GM12878 (cell line): ENCODE measurements at regions not wholly inside any gene's neighbourhood (a gene's known extent, or its start where the extent isn't known, plus 50 kb on each side); places are given as distances from the start of the nearest gene placed in this dataset.

ENCODE experiments used
- ATAC-seq: fragments of 200-7000 bp; cut with Tn5 transposase; 3 replicates; pipeline ENCODE4 v1.9.1; 2020; ENCODE audit warnings: mild to moderate bottlenecking, moderate library complexity
- BruUV-seq: library from RNA; stranded (reverse); fragments of 400-500 nt; replicated peaks from 2 replicates; lab custom pipeline; 2021; lab: Mats Ljungman, UMichigan
- CTCF ChIA-PET: fragments of 300-600 bp; sonication (Branson Sonifier 250); formaldehyde crosslinking; extraction: SDS; loops from one replicate; lab custom pipeline; 2021; ENCODE audit warnings: inconsistent platforms; lab: Yijun Ruan, JAX
- POLR2A ChIA-PET: fragments of 350-600 bp; formaldehyde crosslinking; extraction: SDS; loops from one replicate; lab custom pipeline; 2021; ENCODE audit warnings: inconsistent platforms; lab: Charles Lee
- RAD21 ChIA-PET: fragments of 300-600 bp; sonication (Branson Sonifier 250); formaldehyde crosslinking; loops from one replicate; lab custom pipeline; 2023; ENCODE audit warnings: antibody characterized with exemption; ENCODE audit not compliant: unreplicated experiment; lab: Charles Lee
- SMC1A ChIA-PET: fragments of 300-600 bp; sonication (Branson Sonifier 250); formaldehyde crosslinking; loops from one replicate; lab custom pipeline; 2023; ENCODE audit not compliant: unreplicated experiment, uncharacterized antibody; lab: Charles Lee
- DNase-seq: peaks from one replicate; pipeline ENCODE4 v3.0.0-alpha.2; 2011; ENCODE audit warnings: low read depth, low spot score
- FAIRE-seq: peaks from 3 replicates; lab custom pipeline; 2011; peaks lifted over from hg19 to GRCh38; lab: Jason Lieb, UNC
- H2AFZ ChIP-seq: 2 replicates; pipeline ENCODE4 v1.6.0; 2011; ENCODE audit warnings: low read depth, low read length, control low read depth; ENCODE audit not compliant: control insufficient read depth
- H3K27ac ChIP-seq: 2 replicates; pipeline ENCODE4 v1.5.1; 2011; ENCODE audit warnings: control low read depth; ENCODE audit not compliant: control insufficient read depth, insufficient read depth
- H3K27me3 ChIP-seq, 2 experiments: replicated peaks in 1 of 2; 2 replicates each; pipeline versions ENCODE4 v1.6.0 to v1.6.1; 2011; ENCODE audit warnings: low read length in 1 of 2; ENCODE audit not compliant: control insufficient read depth in 2 of 2, insufficient read depth in 2 of 2
- H3K36me3 ChIP-seq, 2 experiments: 2 replicates each; pipeline ENCODE4 v1.5.1; 2011; ENCODE audit warnings: low read length in 1 of 2; ENCODE audit not compliant: control insufficient read depth in 2 of 2, insufficient read depth in 2 of 2
- H3K4me1 ChIP-seq: 2 replicates; pipeline ENCODE4 v1.6.1; 2011; ENCODE audit warnings: mild to moderate bottlenecking, low read length, moderate library complexity, mixed read lengths; ENCODE audit not compliant: control insufficient read depth, insufficient read depth
- H3K4me2 ChIP-seq: 2 replicates; pipeline ENCODE4 v1.6.0; 2011; ENCODE audit warnings: control low read depth; ENCODE audit not compliant: control insufficient read depth, insufficient read depth
- H3K4me3 ChIP-seq: fragments of 200-600 bp; sonication (generic); 2 replicates; pipeline ENCODE4 v1.5.1; 2016
- H3K79me2 ChIP-seq: 2 replicates; pipeline ENCODE4 v1.6.0; 2011; ENCODE audit warnings: low read length; ENCODE audit not compliant: control insufficient read depth, insufficient read depth
- H3K9ac ChIP-seq: 2 replicates; pipeline ENCODE4 v1.8.0; 2011; ENCODE audit warnings: low read length, control low read depth, mixed read lengths; ENCODE audit not compliant: control insufficient read depth, insufficient read depth
- H3K9me3 ChIP-seq: replicated peaks from 3 replicates; pipeline ENCODE4 v1.5.1; 2011; ENCODE audit warnings: mild to moderate bottlenecking, low read length; ENCODE audit not compliant: control insufficient read depth, insufficient read depth
- H4K20me1 ChIP-seq: 2 replicates; pipeline ENCODE4 v1.6.0; 2011; ENCODE audit not compliant: control insufficient read depth, insufficient read depth
- ASH2L ChIP-seq: fragments of 300-600, 200-600 bp; sonication (generic); IDR thresholded peaks from 2 replicates; pipeline ENCODE4 v1.6.1; 2017; ENCODE audit warnings: low read depth, mild to moderate bottlenecking, borderline replicate concordance
- EED ChIP-seq: sonication (generic); IDR thresholded peaks from 2 replicates; pipeline ENCODE4 v1.6.1; 2016; ENCODE audit warnings: antibody characterized with exemption, low read depth
- EP300 ChIP-seq, 2 experiments: fragments of 150-350 bp in 1 of 2; IDR thresholded peaks; 2 replicates each; pipeline ENCODE4 v1.6.1; 2011 to 2012; ENCODE audit warnings: low read depth in 2 of 2, low read length in 2 of 2, borderline replicate concordance in 1 of 2, improper control_type of control experiment in 1 of 2, inconsistent platforms in 1 of 2; ENCODE audit not compliant: control insufficient read depth in 1 of 2
- FOXM1 ChIP-seq: IDR thresholded peaks from 2 replicates; pipeline ENCODE4 v1.6.1; 2012; ENCODE audit warnings: low read depth, mild to moderate bottlenecking, inconsistent platforms, low read length, moderate library complexity
- IKZF1 ChIP-seq: fragments of 450-650 bp; conservative IDR thresholded peaks from 2 replicates; pipeline ENCODE4 v1.6.1; 2017; ENCODE audit warnings: antibody characterized with exemption, mild to moderate bottlenecking
- JUNB ChIP-seq: IDR thresholded peaks from 2 replicates; pipeline ENCODE4 v1.6.1; 2016; ENCODE audit warnings: antibody characterized with exemption, mild to moderate bottlenecking
- LARP7 ChIP-seq: fragments of 450-650 bp; IDR thresholded peaks from 2 replicates; pipeline ENCODE4 v1.6.1; 2017; ENCODE audit warnings: mild to moderate bottlenecking
- NFYB ChIP-seq: IDR thresholded peaks from 2 replicates; pipeline ENCODE4 v1.6.1; 2011; ENCODE audit warnings: low read depth, mild to moderate bottlenecking, low read length, improper control_type of control experiment, moderate library complexity; ENCODE audit not compliant: insufficient read depth
- RCOR1 ChIP-seq: conservative IDR thresholded peaks from 2 replicates; pipeline ENCODE4 v1.6.1; 2012; ENCODE audit warnings: low read depth, low read length, improper control_type of control experiment
- SMC3 ChIP-seq: IDR thresholded peaks from 2 replicates; pipeline ENCODE4 v1.6.1; 2011; ENCODE audit warnings: low read length, improper control_type of control experiment, borderline replicate concordance
- ZNF207 ChIP-seq: fragments of 450-650 bp; IDR thresholded peaks from 2 replicates; pipeline ENCODE4 v1.6.1; 2014; ENCODE audit warnings: antibody characterized with exemption, mild to moderate bottlenecking, borderline replicate concordance
- WGBS: methylation state at CpG from one replicate; pipeline ENCODE4 v1.1.6; 2016; ENCODE audit warnings: low lambda C conversion rate; ENCODE audit not compliant: insufficient replicate concordance, insufficient coverage; ENCODE audit errors: missing lambda C conversion rate; 5-methylcytosine and 5-hydroxymethylcytosine counted together
- in situ Hi-C: fragments of 300-500 bp; cut with MboI; formaldehyde crosslinking; loops from 9 replicates; pipeline ENCODE4 v1.14.3; 2018; ENCODE audit warnings: mixed read lengths
- intact Hi-C: fragments of 100-400 bp; cut with micrococcal nuclease; formaldehyde crosslinking; loops from one replicate; pipeline ENCODE4 v1.14.2; 2022; ENCODE audit not compliant: unreplicated experiment
- TF ChIP-seq, protein P1 (sequence below): fragments of 450-650 bp; IDR thresholded peaks from 2 replicates; pipeline ENCODE4 v1.6.1; 2018; ENCODE audit warnings: borderline replicate concordance, mild to moderate bottlenecking; ENCODE audit not compliant: partially characterized antibody
- TF ChIP-seq, protein P2 (sequence below): IDR thresholded peaks from 2 replicates; pipeline ENCODE4 v1.6.1; 2011; ENCODE audit warnings: low read depth, mild to moderate bottlenecking, low read length, moderate library complexity, borderline replicate concordance; ENCODE audit errors: extremely low read depth
- TF ChIP-seq, protein P3 (sequence below): IDR thresholded peaks from 2 replicates; pipeline ENCODE4 v1.6.1; 2011; ENCODE audit warnings: borderline replicate concordance, low read depth, mild to moderate bottlenecking, moderate library complexity, low read length; ENCODE audit not compliant: insufficient read depth, poor library complexity, severe bottlenecking
- TF ChIP-seq, protein P4 (sequence below): fragments of 450-650 bp; IDR thresholded peaks from 2 replicates; pipeline ENCODE4 v1.6.1; 2017; ENCODE audit warnings: low read depth, mild to moderate bottlenecking, moderate library complexity

DNA sequence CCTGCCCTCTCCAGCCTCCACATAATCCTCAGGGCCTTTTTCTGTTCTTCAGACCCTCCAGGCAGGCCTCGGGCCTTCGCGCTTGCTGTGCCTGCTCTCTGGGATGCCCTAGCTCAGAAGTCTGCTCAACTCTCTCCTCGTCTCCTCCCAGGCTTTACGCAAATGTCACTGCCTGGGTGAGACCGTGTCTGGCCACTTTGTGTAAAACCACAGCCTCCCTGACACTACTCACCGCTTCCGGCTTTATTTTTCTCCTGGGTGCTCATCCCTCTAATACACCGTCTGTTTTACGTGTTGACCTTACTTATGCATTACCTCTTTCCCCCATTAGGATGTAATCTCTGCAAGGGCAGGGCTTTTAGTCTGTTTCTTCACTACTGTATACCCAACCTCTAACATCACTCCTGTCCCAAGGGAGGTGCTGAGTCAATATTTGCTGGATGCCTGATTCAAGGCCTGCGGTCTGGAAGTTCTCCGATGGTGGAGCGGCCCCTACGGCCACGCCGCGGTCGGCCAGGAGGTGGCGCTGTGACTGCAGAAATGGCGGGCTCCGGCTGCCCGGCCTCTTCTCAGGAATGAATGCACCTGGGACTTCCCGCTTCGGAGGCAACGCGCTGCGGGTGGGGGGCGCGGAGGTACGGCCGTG lies 58.2 kb upstream of the THY1 start:
- SMC1A ChIA-PET = interaction anchor here (0.8 to 2.0 kb wide), 5 partner anchors 12 to 627 kb away, joined by 4 to 6 read pairs (median 5); no protein-coding TSS in a partner anchor
- 3% methylated on average over 31 of the region's 31 CpGs for WGBS
- Histone ChIP-seq H3K9ac (no peak overlapping the region), H3K4me1 (no peaks in the 10 kb centered on the region), H3K79me2 (no peaks in the 10 kb centered on the region), H3K27me3 (no peaks in the 10 kb centered on the region; a peak in 1 of 4 replicates), H3K36me3 (no peaks in the 10 kb centered on the region), H3K9me3 (no peaks in the 10 kb centered on the region; the same call in 2 of the 3 replicates), H4K20me1 (no peaks in the 10 kb centered on the region), H2AFZ (no peak overlapping the region), H3K4me3 (no peak overlapping the region), H3K27ac (no peak overlapping the region), H3K4me2 (no peak overlapping the region)
- peak; percentile 89 for ATAC-seq
- BruUV-seq = no TSS peak
- in situ Hi-C loops (loop anchor here (5.0 kb wide), 1 partner anchor 56 kb away; no protein-coding TSS in a partner anchor), intact Hi-C loops (loop anchor here (1.0 to 10.0 kb wide), 6 partner anchors 53 to 744 kb away; partner anchors contain the start of gene NECTIN1)
- POLR2A ChIA-PET = interaction anchor here (0.5 kb wide), 1 partner anchor 263 kb away, joined by 3 read pairs; no protein-coding TSS in a partner anchor
- CTCF ChIA-PET = interaction anchor here (0.6 to 2.0 kb wide), 13 partner anchors 14 to 627 kb away, joined by 3 to 13 read pairs (median 5); partner anchors contain the start of gene NECTIN1
- DNase-seq = peak; percentile 31
- RAD21 ChIA-PET = interaction anchor here (0.8 to 2.4 kb wide), 9 partner anchors 31 to 627 kb away, joined by 3 to 13 read pairs (median 4); partner anchors contain the start of gene NECTIN1
- FAIRE-seq = no peak
- TF ChIP-seq, protein P1, sequence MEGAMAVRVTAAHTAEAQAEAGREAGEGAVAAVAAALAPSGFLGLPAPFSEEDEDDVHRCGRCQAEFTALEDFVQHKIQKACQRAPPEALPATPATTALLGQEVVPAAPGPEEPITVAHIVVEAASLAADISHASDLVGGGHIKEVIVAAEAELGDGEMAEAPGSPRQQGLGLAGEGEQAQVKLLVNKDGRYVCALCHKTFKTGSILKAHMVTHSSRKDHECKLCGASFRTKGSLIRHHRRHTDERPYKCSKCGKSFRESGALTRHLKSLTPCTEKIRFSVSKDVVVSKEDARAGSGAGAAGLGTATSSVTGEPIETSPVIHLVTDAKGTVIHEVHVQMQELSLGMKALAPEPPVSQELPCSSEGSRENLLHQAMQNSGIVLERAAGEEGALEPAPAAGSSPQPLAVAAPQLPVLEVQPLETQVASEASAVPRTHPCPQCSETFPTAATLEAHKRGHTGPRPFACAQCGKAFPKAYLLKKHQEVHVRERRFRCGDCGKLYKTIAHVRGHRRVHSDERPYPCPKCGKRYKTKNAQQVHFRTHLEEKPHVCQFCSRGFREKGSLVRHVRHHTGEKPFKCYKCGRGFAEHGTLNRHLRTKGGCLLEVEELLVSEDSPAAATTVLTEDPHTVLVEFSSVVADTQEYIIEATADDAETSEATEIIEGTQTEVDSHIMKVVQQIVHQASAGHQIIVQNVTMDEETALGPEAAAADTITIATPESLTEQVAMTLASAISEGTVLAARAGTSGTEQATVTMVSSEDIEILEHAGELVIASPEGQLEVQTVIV = no peak
- no peak for TF ChIP-seq JUNB
- TF ChIP-seq SMC3 = peak; percentile 89
- TF ChIP-seq IKZF1 = 0 out of 2 replicates have a peak, but pooled peaks have one; percentile 47
- TF ChIP-seq, protein P2, sequence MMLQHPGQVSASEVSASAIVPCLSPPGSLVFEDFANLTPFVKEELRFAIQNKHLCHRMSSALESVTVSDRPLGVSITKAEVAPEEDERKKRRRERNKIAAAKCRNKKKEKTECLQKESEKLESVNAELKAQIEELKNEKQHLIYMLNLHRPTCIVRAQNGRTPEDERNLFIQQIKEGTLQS = no peak
- no peak for TF ChIP-seq LARP7
- TF ChIP-seq, protein P3, sequence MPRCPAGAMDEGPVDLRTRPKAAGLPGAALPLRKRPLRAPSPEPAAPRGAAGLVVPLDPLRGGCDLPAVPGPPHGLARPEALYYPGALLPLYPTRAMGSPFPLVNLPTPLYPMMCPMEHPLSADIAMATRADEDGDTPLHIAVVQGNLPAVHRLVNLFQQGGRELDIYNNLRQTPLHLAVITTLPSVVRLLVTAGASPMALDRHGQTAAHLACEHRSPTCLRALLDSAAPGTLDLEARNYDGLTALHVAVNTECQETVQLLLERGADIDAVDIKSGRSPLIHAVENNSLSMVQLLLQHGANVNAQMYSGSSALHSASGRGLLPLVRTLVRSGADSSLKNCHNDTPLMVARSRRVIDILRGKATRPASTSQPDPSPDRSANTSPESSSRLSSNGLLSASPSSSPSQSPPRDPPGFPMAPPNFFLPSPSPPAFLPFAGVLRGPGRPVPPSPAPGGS = no peak
- TF ChIP-seq FOXM1 = no peak
- peak; percentile 74; the same call in 1 of the 2 replicates for TF ChIP-seq ZNF207
- no peak for TF ChIP-seq RCOR1
- TF ChIP-seq ASH2L = no peak
- TF ChIP-seq EED = no peak
- TF ChIP-seq EP300 (IDR thresholded peaks at IDR 0.05; ENCODE audit: borderline replicate concordance in 1 of 2, control insufficient read depth in 1 of 2, low read depth in 2 of 2, low read length in 2 of 2) = no peak
- no peak for TF ChIP-seq NFYB
- TF ChIP-seq, protein P4, sequence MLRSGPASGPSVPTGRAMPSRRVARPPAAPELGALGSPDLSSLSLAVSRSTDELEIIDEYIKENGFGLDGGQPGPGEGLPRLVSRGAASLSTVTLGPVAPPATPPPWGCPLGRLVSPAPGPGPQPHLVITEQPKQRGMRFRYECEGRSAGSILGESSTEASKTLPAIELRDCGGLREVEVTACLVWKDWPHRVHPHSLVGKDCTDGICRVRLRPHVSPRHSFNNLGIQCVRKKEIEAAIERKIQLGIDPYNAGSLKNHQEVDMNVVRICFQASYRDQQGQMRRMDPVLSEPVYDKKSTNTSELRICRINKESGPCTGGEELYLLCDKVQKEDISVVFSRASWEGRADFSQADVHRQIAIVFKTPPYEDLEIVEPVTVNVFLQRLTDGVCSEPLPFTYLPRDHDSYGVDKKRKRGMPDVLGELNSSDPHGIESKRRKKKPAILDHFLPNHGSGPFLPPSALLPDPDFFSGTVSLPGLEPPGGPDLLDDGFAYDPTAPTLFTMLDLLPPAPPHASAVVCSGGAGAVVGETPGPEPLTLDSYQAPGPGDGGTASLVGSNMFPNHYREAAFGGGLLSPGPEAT = 0 out of 2 replicates have a peak, but pooled peaks have one; percentile 24
